Thoracic aorta (tissue), 2 donors: ENCODE measurements at regions not wholly inside any gene's neighbourhood (a gene's known extent, or its start where the extent isn't known, plus 50 kb on each side); places are given as distances from the start of the nearest gene placed in this dataset.
"Not testable (repeated sequence)": the region's sequence is repeated elsewhere in the genome, so short reads cannot be mapped to it uniquely, and the experiment has no call there.

Source experiments
- ATAC-seq: fragments of 150-250 bp; one replicate; pipeline ENCODE4 v1.8.0; 2017; ENCODE audit warnings: low read depth; ENCODE audit not compliant: insufficient number of reproducible peaks, low FRiP score
- DNase-seq: peaks from one replicate; pipeline ENCODE4 v3.0.0-alpha.2; 2020; ENCODE audit warnings: low spot score
- H3K27ac ChIP-seq, 2 donors: fragments of 200-600 bp; sonication (generic); 1 replicate in 1 of 2; 2 replicates in 1 of 2; pipeline ENCODE4 v1.5.1; 2016; ENCODE audit warnings: mild to moderate bottlenecking in 2 of 2, moderate library complexity in 2 of 2
- H3K27me3 ChIP-seq: fragments of 200-600 bp; sonication (generic); replicated peaks from 2 replicates; pipeline ENCODE4 v1.6.0; 2016; ENCODE audit warnings: mild to moderate bottlenecking; ENCODE audit not compliant: insufficient read depth
- H3K36me3 ChIP-seq: fragments of 200-600 bp; sonication (generic); one replicate; pipeline ENCODE4 v1.5.1; 2016
- H3K4me1 ChIP-seq, 2 donors: fragments of 200-600 bp; sonication (generic); 1 replicate in 1 of 2; 2 replicates in 1 of 2; pipeline versions ENCODE4 v1.5.1 to v1.6.0; 2016; ENCODE audit warnings: low read depth in 2 of 2, mild to moderate bottlenecking in 1 of 2; ENCODE audit not compliant: control insufficient read depth in 1 of 2
- H3K4me3 ChIP-seq: fragments of 200-600 bp; sonication (generic); 2 replicates; pipeline ENCODE4 v1.5.1; 2016; ENCODE audit warnings: mild to moderate bottlenecking
- H3K9me3 ChIP-seq: fragments of 200-600 bp; sonication (generic); 2 replicates; pipeline ENCODE4 v1.5.1; 2016
- CTCF ChIP-seq: fragments of 200-600 bp; sonication (generic); IDR thresholded peaks from one replicate; pipeline ENCODE4 v1.5.1; 2019; ENCODE audit warnings: antibody characterized with exemption

GRCh38 chr10:46216003-46216634 is 70.7 kb upstream of the ANTXRL start:
- Histone ChIP-seq H3K36me3 (no peaks in the 10 kb centered on the region), H3K4me1 (no peaks in the 10 kb centered on the region), H3K9me3 (no peaks in the 10 kb centered on the region), H3K4me3 (no peak overlapping the region), H3K27me3 (no peaks in the 10 kb centered on the region), H3K27ac (no peak overlapping the region)
- ATAC-seq (no peak), DNase-seq (no peak)
- TF ChIP-seq CTCF = no peak

- no peak overlapping the region for H3K27ac ChIP-seq
- H3K4me3 ChIP-seq = no peak overlapping the region
- no peak for TF ChIP-seq CTCF
- no peak for ATAC-seq
- H3K27me3 ChIP-seq = no peaks in the 10 kb centered on the region
- no peaks in the 10 kb centered on the region for H3K36me3 ChIP-seq
- H3K9me3 ChIP-seq = no peaks in the 10 kb centered on the region
- DNase-seq = no peak
- no peaks in the 10 kb centered on the region for H3K4me1 ChIP-seq
These were observed 69.7 kb upstream of the ANTXRL start for GRCh38 chr10:46216836-46217751.

DNA sequence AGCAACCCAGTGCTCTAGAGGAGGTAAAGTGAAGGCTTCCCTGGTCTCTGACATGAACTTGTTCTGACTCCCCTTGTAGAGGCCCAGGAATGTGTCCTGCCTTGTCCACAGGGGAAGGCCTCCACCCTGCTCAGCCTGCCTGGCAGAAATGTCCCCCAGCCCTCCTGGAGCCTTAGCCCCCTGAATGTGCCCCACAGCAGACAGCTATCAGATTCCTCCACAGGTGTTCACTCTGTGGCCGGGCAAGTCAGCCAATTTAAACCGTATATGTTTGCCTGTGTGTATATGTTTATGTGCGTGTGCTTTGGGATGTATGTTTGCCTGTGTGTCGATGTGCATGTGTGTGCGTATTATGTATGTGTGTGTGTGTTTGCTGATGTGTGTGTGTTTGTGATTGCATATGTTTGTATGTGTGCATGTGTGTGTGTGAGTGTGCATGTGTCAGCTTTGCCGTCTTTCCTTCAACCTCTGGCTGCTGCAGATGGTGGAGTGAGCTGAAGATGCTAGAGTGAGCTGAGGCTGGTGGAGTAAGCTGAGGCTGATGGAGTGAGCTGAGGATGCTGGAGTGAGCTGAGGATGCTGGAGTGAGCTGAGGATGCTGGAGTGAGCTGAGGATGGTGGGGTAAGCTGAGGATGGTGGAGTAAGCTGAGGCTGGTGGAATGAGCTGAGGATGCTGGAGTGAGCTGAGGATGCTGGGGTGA is 68.9 kb upstream of the ANTXRL start:
- Histone ChIP-seq H3K27me3 (no peaks in the 10 kb centered on the region), H3K36me3 (no peaks in the 10 kb centered on the region), H3K9me3 (no peaks in the 10 kb centered on the region), H3K4me3 (no peak overlapping the region), H3K27ac (no peak overlapping the region), H3K4me1 (no peaks in the 10 kb centered on the region)
- no peak for ATAC-seq
- DNase-seq = no peak
- TF ChIP-seq CTCF = no peak

GRCh38 chr10:46218921-46219320 is 67.9 kb upstream of the ANTXRL start:
- TF ChIP-seq CTCF = no peak
- no peak for ATAC-seq
- H3K27me3 ChIP-seq = no peaks in the 10 kb centered on the region

DNA sequence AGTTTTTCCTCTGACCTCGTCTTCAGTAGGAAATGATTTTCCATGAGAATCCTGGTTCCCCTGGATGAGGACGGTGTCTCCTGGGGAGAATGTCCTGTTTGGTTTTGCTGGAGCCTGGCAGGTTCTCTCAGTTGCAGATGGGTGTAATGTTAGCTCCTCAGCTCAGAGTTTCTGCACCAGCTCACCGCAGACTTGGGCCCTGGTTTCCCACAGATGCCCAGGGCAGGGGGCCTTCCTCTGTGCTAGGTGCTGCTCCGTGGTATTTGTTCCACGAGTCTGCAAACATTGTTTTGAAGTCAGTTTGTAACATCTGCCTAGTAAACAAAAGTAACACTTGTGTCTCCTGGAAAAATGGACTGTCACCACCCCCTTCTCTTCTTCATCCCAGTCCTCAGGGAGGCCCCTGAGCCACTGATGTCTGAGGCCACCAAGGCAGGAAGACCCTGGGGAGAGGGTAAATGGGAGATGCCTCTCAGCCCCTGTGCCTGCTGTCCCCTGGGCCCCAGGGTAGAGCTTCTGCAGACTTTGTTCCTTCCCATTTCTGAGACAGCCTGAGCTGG is 67.3 kb upstream of the ANTXRL start:
- H3K4me3 ChIP-seq, H3K27ac ChIP-seq, H3K9me3 ChIP-seq, DNase-seq, H3K4me1 ChIP-seq, H3K27me3 ChIP-seq, ATAC-seq, H3K36me3 ChIP-seq: not testable (repeated sequence)

More at GRCh38 chr10:46218921-46219320, 67.9 kb upstream of the ANTXRL start:
- no peak overlapping the region for H3K4me3 ChIP-seq
- no peaks in the 10 kb centered on the region for H3K9me3 ChIP-seq
- no peaks in the 10 kb centered on the region for H3K36me3 ChIP-seq
- no peaks in the 10 kb centered on the region for H3K4me1 ChIP-seq
- H3K27ac ChIP-seq = no peak overlapping the region
- no peak for DNase-seq
